ENCODE measurements at regions not wholly inside any gene's neighbourhood (a gene's known extent, or its start where the extent isn't known, plus 50 kb on each side); places are given as distances from the start of the nearest gene placed in this dataset.

- H3K27me3 ChIP-seq (ENCODE audit: control insufficient read depth, insufficient read depth, low read length) = no peaks in the 10 kb centered on the region
- H3K4me1 ChIP-seq (ENCODE audit: control insufficient read depth in 2 of 3, insufficient read depth in 2 of 3, low read depth in 1 of 3, low read length in 3 of 3) = no peaks in the 10 kb centered on the region
- H3K36me3 ChIP-seq (ENCODE audit: control insufficient read depth in 2 of 3, insufficient read depth in 3 of 3, low read length in 3 of 3) = no peaks in the 10 kb centered on the region
- H3K27ac ChIP-seq (ENCODE audit: low read depth in 2 of 2, low read length in 2 of 2) = no peak overlapping the region
- H3K9ac ChIP-seq (ENCODE audit: low read length in 3 of 3) = no peak overlapping the region
- no peak for TF ChIP-seq CTCF (IDR thresholded peaks at IDR 0.05; ENCODE audit: borderline replicate concordance, extremely low read depth, insufficient read depth)
- intact Hi-C loops (cut with DNase I) = no loop called here
- FAIRE-seq (no peak), DNase-seq (no peak)
- no peak overlapping the region for H3K4me3 ChIP-seq (ENCODE audit: low read length in 3 of 3)
- peaks cover 0 to 10% (median 6%) of the 10 kb centered on the region in 3 donors for H3K9me3 ChIP-seq (ENCODE audit: control insufficient read depth in 2 of 3, insufficient read depth in 1 of 3, low read length in 3 of 3)
Observed at GRCh38 chr6:137653706-137654059, 159.5 kb upstream of the OLIG3 start.

GRCh38 chr6:137654365-137654981, 160.3 kb upstream of the OLIG3 start:
- intact Hi-C loops (cut with DNase I) = no loop called here
- TF ChIP-seq CTCF (IDR thresholded peaks at IDR 0.05; ENCODE audit: borderline replicate concordance, extremely low read depth, insufficient read depth) = no peak
- no peak overlapping the region for H3K27ac ChIP-seq (ENCODE audit: low read depth in 2 of 2, low read length in 2 of 2)
- no peak for DNase-seq
- H3K4me3 ChIP-seq (ENCODE audit: low read length in 3 of 3) = no peak overlapping the region
- no peak for FAIRE-seq
- no peaks in the 10 kb centered on the region for H3K4me1 ChIP-seq (ENCODE audit: control insufficient read depth in 2 of 3, insufficient read depth in 2 of 3, low read depth in 1 of 3, low read length in 3 of 3)
- no peak overlapping the region for H3K9ac ChIP-seq (ENCODE audit: low read length in 3 of 3)
- peaks cover 0 to 10% (median 6%) of the 10 kb centered on the region in 3 donors for H3K9me3 ChIP-seq (ENCODE audit: control insufficient read depth in 2 of 3, insufficient read depth in 1 of 3, low read length in 3 of 3)
- no peaks in the 10 kb centered on the region for H3K27me3 ChIP-seq (ENCODE audit: control insufficient read depth, insufficient read depth, low read length)
- H3K36me3 ChIP-seq (ENCODE audit: control insufficient read depth in 2 of 3, insufficient read depth in 3 of 3, low read length in 3 of 3) = no peaks in the 10 kb centered on the region

- intact Hi-C loops (cut with DNase I) = no loop called here
- Histone ChIP-seq H3K9ac (ENCODE audit: low read length in 3 of 3) (no peak overlapping the region), H3K4me1 (ENCODE audit: control insufficient read depth in 2 of 3, insufficient read depth in 2 of 3, low read depth in 1 of 3, low read length in 3 of 3) (no peaks in the 10 kb centered on the region), H3K36me3 (ENCODE audit: control insufficient read depth in 2 of 3, insufficient read depth in 3 of 3, low read length in 3 of 3) (no peaks in the 10 kb centered on the region), H3K4me3 (ENCODE audit: low read length in 3 of 3) (no peak overlapping the region), H3K27me3 (ENCODE audit: control insufficient read depth, insufficient read depth, low read length) (no peaks in the 10 kb centered on the region), H3K27ac (ENCODE audit: low read depth in 2 of 2, low read length in 2 of 2) (no peak overlapping the region), H3K9me3 (ENCODE audit: control insufficient read depth in 2 of 3, insufficient read depth in 1 of 3, low read length in 3 of 3) (peaks cover 0 to 10% (median 6%) of the 10 kb centered on the region in 3 donors)
- no peak for TF ChIP-seq CTCF (IDR thresholded peaks at IDR 0.05; ENCODE audit: borderline replicate concordance, extremely low read depth, insufficient read depth)
- DNase-seq (no peak), FAIRE-seq (no peak)
Observed at GRCh38 chr6:137655291-137655690, 161.1 kb upstream of the OLIG3 start.

GRCh38 chr6:137656735-137657134, 162.5 kb upstream of the OLIG3 start:
- Histone ChIP-seq H3K4me3 (ENCODE audit: low read length in 3 of 3) (no peak overlapping the region), H3K27me3 (ENCODE audit: control insufficient read depth, insufficient read depth, low read length) (no peaks in the 10 kb centered on the region), H3K9ac (ENCODE audit: low read length in 3 of 3) (no peak overlapping the region), H3K36me3 (ENCODE audit: control insufficient read depth in 2 of 3, insufficient read depth in 3 of 3, low read length in 3 of 3) (no peaks in the 10 kb centered on the region), H3K27ac (ENCODE audit: low read depth in 2 of 2, low read length in 2 of 2) (no peak overlapping the region), H3K4me1 (ENCODE audit: control insufficient read depth in 2 of 3, insufficient read depth in 2 of 3, low read depth in 1 of 3, low read length in 3 of 3) (no peaks in the 10 kb centered on the region), H3K9me3 (ENCODE audit: control insufficient read depth in 2 of 3, insufficient read depth in 1 of 3, low read length in 3 of 3) (peaks cover 0 to 10% (median 6%) of the 10 kb centered on the region in 3 donors)
- intact Hi-C loops (cut with DNase I) = no loop called here
- DNase-seq (no peak), FAIRE-seq (no peak)
- no peak for TF ChIP-seq CTCF (IDR thresholded peaks at IDR 0.05; ENCODE audit: borderline replicate concordance, extremely low read depth, insufficient read depth)
